Endothelial cell of umbilical vein (primary cell): ENCODE measurements at regions not wholly inside any gene's neighbourhood (a gene's known extent, or its start where the extent isn't known, plus 50 kb on each side); places are given as distances from the start of the nearest gene placed in this dataset.

Source experiments
- BruUV-seq: library from RNA; stranded (reverse); fragments of 400-500 nt; replicated peaks from 2 replicates; lab custom pipeline; 2021; lab: Mats Ljungman, UMichigan
- CTCF ChIA-PET: fragments of 300-600, 350-600 bp; sonication (Branson Sonifier 250); formaldehyde crosslinking; loops from one replicate; lab custom pipeline; 2021; ENCODE audit warnings: antibody characterized with exemption, inconsistent platforms; lab: Charles Lee
- POLR2A ChIA-PET: fragments of 300-600, 350-600 bp; sonication (Branson Sonifier 250); formaldehyde crosslinking; loops from one replicate; lab custom pipeline; 2021; ENCODE audit warnings: antibody characterized with exemption, inconsistent platforms; lab: Charles Lee
- DNase-seq: peaks from one replicate; pipeline ENCODE4 v3.0.0-alpha.2; 2011; ENCODE audit warnings: low read depth, low spot score
- FAIRE-seq: peaks from 2 replicates; lab custom pipeline; 2011; peaks lifted over from hg19 to GRCh38; lab: Jason Lieb, UNC
- H2AFZ ChIP-seq: 2 replicates; pipeline ENCODE4 v1.6.0; 2012; ENCODE audit warnings: low read depth, low read length, control low read depth, inconsistent platforms
- H3K27ac ChIP-seq: 2 replicates; pipeline ENCODE4 v1.5.1; 2011; ENCODE audit warnings: low read depth, mild to moderate bottlenecking, control low read depth, low read length, moderate library complexity; ENCODE audit not compliant: insufficient read depth
- H3K27me3 ChIP-seq, 2 experiments: 2 replicates each; pipeline versions ENCODE4 v1.6.0 to v1.6.1; 2011; ENCODE audit warnings: low read length in 2 of 2, mixed read lengths in 1 of 2; ENCODE audit not compliant: control insufficient read depth in 2 of 2, insufficient read depth in 2 of 2
- H3K36me3 ChIP-seq, 2 experiments: 2 replicates in 1 of 2; 3 replicates in 1 of 2; pipeline ENCODE4 v1.5.1; 2011; ENCODE audit warnings: low read length in 2 of 2, mild to moderate bottlenecking in 1 of 2, moderate library complexity in 1 of 2; ENCODE audit not compliant: control insufficient read depth in 2 of 2, insufficient read depth in 2 of 2; ENCODE audit errors: extremely low read depth in 1 of 2
- H3K4me1 ChIP-seq: 3 replicates; pipeline ENCODE4 v1.5.1; 2011; ENCODE audit warnings: mild to moderate bottlenecking, low read length; ENCODE audit not compliant: control insufficient read depth, insufficient read depth; ENCODE audit errors: extremely low read depth
- H3K4me2 ChIP-seq: 2 replicates; pipeline ENCODE4 v1.6.1; 2011; ENCODE audit warnings: low read length, control low read depth, mixed read lengths; ENCODE audit not compliant: insufficient read depth
- H3K4me3 ChIP-seq, 3 experiments: fragments of 200-600 bp in 1 of 3; sonication (generic), shearing (Covaris generic) in 1 of 3; replicated peaks in 1 of 3; 2 replicates each; pipeline ENCODE4 v1.5.1; 2011 to 2016; ENCODE audit warnings: control low read depth in 3 of 3, low read length in 3 of 3, mild to moderate bottlenecking in 2 of 3, inconsistent platforms in 1 of 3, low read depth in 1 of 3, moderate library complexity in 1 of 3; ENCODE audit not compliant: insufficient read depth in 1 of 3
- H3K79me2 ChIP-seq: 2 replicates; pipeline ENCODE4 v1.6.0; 2012; ENCODE audit warnings: low read length, inconsistent platforms; ENCODE audit not compliant: control insufficient read depth, insufficient read depth
- H3K9ac ChIP-seq: replicated peaks from 2 replicates; pipeline ENCODE3; 2011; ENCODE audit warnings: low read length, control low read depth; ENCODE audit not compliant: insufficient read depth; ENCODE audit errors: extremely low read depth
- H3K9me1 ChIP-seq: replicated peaks from 3 replicates; pipeline ENCODE4 v1.6.0; 2011; ENCODE audit warnings: mild to moderate bottlenecking, low read length; ENCODE audit not compliant: control insufficient read depth, insufficient read depth; ENCODE audit errors: extremely low read depth
- H3K9me3 ChIP-seq: replicated peaks from 2 replicates; pipeline ENCODE4 v1.5.1; 2012; ENCODE audit warnings: low read length, inconsistent platforms; ENCODE audit not compliant: control insufficient read depth, insufficient read depth
- H4K20me1 ChIP-seq: replicated peaks from 2 replicates; pipeline ENCODE3; 2011; ENCODE audit warnings: mild to moderate bottlenecking, low read length; ENCODE audit not compliant: control insufficient read depth, insufficient read depth; ENCODE audit errors: extremely low read depth
- EZH2 ChIP-seq: IDR thresholded peaks from 2 replicates; pipeline ENCODE4 v1.6.1; 2012; ENCODE audit warnings: borderline replicate concordance, low read depth, mild to moderate bottlenecking, moderate library complexity, low read length, inconsistent platforms; ENCODE audit not compliant: severe bottlenecking
- FOS ChIP-seq: IDR thresholded peaks from 2 replicates; pipeline ENCODE4 v1.6.1; 2011; ENCODE audit warnings: mild to moderate bottlenecking, low read length, moderate library complexity, borderline replicate concordance; ENCODE audit not compliant: insufficient read depth
- GATA2 ChIP-seq: IDR thresholded peaks from 2 replicates; pipeline ENCODE4 v1.7.0; 2011; ENCODE audit warnings: low read depth, mild to moderate bottlenecking, moderate library complexity, mixed read lengths, low read length; ENCODE audit not compliant: insufficient read length, insufficient read depth
- JUN ChIP-seq: IDR thresholded peaks from 2 replicates; pipeline ENCODE4 v1.6.1; 2011; ENCODE audit warnings: borderline replicate concordance, low read depth; ENCODE audit not compliant: insufficient read length, insufficient read depth
- MYC ChIP-seq: IDR thresholded peaks from one replicate; pipeline ENCODE4 v1.6.1; 2011; ENCODE audit warnings: mild to moderate bottlenecking, low read depth, low read length
- POLR2A ChIP-seq: IDR thresholded peaks from 2 replicates; pipeline ENCODE4 v1.6.1; 2012; ENCODE audit warnings: low read depth, mild to moderate bottlenecking, control low read depth, low read length
- POLR2AphosphoS5 ChIP-seq: IDR thresholded peaks from 2 replicates; pipeline ENCODE4 v1.6.1; 2012; ENCODE audit warnings: low read depth, mild to moderate bottlenecking, control low read depth, low read length, moderate library complexity; ENCODE audit not compliant: insufficient read depth
- dilution Hi-C: fragments of 300-500 bp; cut with MboI; formaldehyde crosslinking; loops from one replicate; pipeline ENCODE4 v1.15.0; 2019; ENCODE audit warnings: low sequenced_read_pairs; ENCODE audit not compliant: extremely low pct_ligation_motif_present
- intact Hi-C: fragments of 100-400 bp; cut with micrococcal nuclease; formaldehyde crosslinking; loops from one replicate; pipeline ENCODE4 v1.10.0; 2022
- TF ChIP-seq, protein P1 (sequence below): IDR thresholded peaks from 2 replicates; pipeline ENCODE4 v1.6.1; 2011; ENCODE audit not compliant: insufficient read depth, insufficient read length
- TF ChIP-seq, protein P2 (sequence below), 2 donors: IDR thresholded peaks; 1 replicate in 1 of 2; 2 replicates in 1 of 2; pipeline ENCODE4 v1.5.1; 2011; ENCODE audit warnings: low read length in 2 of 2, mild to moderate bottlenecking in 2 of 2, moderate library complexity in 2 of 2, control low read depth in 1 of 2, inconsistent platforms in 1 of 2, low read depth in 1 of 2; ENCODE audit not compliant: insufficient read depth in 1 of 2; ENCODE audit errors: extremely low read depth in 1 of 2

DNA sequence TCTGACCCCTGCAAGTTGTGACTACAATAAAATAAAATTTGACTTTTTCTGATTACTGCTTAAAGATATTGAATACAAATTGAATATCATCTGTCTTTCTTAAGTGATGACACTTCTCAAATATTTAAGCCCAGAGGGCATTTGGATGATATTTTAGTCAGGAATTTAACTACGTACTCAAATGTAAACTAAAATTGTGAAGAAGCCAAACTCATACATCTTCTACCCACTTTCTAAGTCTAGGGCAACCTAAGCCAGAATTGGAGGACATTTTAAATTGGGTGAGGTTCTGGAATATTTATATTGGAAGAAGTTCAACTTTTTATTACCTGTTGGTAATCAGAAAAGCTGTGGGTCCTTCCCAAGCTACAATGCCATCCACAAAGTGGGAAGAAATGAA is 149.1 kb upstream of the WDR11 start:
- H3K27ac ChIP-seq = no peak overlapping the region
- intact Hi-C loops (no loop called here), dilution Hi-C loops (no loop called here)
- H2AFZ ChIP-seq = no peak overlapping the region
- no peak overlapping the region for H3K4me2 ChIP-seq
- H3K9me3 ChIP-seq = no peaks in the 10 kb centered on the region
- TF ChIP-seq POLR2A = no peak
- TF ChIP-seq, protein P1, sequence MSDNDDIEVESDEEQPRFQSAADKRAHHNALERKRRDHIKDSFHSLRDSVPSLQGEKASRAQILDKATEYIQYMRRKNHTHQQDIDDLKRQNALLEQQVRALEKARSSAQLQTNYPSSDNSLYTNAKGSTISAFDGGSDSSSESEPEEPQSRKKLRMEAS = no peak
- no peak for TF ChIP-seq EZH2
- no peak for TF ChIP-seq POLR2AphosphoS5
- TF ChIP-seq, protein P2, sequence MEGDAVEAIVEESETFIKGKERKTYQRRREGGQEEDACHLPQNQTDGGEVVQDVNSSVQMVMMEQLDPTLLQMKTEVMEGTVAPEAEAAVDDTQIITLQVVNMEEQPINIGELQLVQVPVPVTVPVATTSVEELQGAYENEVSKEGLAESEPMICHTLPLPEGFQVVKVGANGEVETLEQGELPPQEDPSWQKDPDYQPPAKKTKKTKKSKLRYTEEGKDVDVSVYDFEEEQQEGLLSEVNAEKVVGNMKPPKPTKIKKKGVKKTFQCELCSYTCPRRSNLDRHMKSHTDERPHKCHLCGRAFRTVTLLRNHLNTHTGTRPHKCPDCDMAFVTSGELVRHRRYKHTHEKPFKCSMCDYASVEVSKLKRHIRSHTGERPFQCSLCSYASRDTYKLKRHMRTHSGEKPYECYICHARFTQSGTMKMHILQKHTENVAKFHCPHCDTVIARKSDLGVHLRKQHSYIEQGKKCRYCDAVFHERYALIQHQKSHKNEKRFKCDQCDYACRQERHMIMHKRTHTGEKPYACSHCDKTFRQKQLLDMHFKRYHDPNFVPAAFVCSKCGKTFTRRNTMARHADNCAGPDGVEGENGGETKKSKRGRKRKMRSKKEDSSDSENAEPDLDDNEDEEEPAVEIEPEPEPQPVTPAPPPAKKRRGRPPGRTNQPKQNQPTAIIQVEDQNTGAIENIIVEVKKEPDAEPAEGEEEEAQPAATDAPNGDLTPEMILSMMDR (IDR thresholded peaks at IDR 0.05; ENCODE audit: extremely low read depth in 1 of 2, insufficient read depth in 1 of 2, low read depth in 1 of 2, low read length in 2 of 2) = no peak
- TF ChIP-seq FOS = no peak
- FAIRE-seq (no peak), DNase-seq (no peak)
- H3K4me3 ChIP-seq = no peak overlapping the region
- no peaks in the 10 kb centered on the region for H4K20me1 ChIP-seq
- no peaks in the 10 kb centered on the region for H3K4me1 ChIP-seq
- ChIA-PET CTCF (no interaction called here), POLR2A (no interaction called here)
- H3K79me2 ChIP-seq = no peaks in the 10 kb centered on the region
- H3K27me3 ChIP-seq = no peaks in the 10 kb centered on the region
- no peak overlapping the region for H3K9ac ChIP-seq
- no peaks in the 10 kb centered on the region for H3K36me3 ChIP-seq
- H3K9me1 ChIP-seq = no peaks in the 10 kb centered on the region
- no TSS peak for BruUV-seq

DNA sequence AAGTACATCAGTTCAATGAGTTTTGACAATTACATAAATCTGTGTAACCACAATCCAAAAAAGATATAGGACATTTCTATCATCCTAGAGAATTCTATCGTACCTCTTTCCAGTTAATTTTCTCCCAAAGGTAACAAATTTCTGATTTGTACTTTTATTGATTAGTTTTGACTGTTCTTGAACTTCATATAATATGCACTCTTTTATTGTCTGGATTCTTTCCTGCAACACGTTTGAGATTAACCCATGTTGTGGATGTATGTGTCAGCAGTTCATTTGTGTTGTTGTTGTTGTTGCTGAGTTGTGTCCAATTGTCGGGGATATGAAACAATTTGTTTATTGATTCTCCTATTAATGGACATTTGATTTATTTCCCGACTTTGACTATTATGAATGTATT is 145.9 kb upstream of the WDR11 start:
- intact Hi-C loops = no loop called here

More for the DNA sequence above, 145.9 kb upstream of the WDR11 start:
- BruUV-seq = no TSS peak
- ChIA-PET POLR2A (no interaction called here), CTCF (interaction anchor here (1.5 kb wide), 1 partner anchor 8 kb away, joined by 5 read pairs; no protein-coding TSS in a partner anchor)
- Histone ChIP-seq H3K4me1 (no peaks in the 10 kb centered on the region), H4K20me1 (no peaks in the 10 kb centered on the region), H3K4me3 (no peak overlapping the region), H3K4me2 (no peak overlapping the region), H3K79me2 (no peaks in the 10 kb centered on the region), H3K27me3 (no peaks in the 10 kb centered on the region), H3K36me3 (no peaks in the 10 kb centered on the region), H3K27ac (no peak overlapping the region), H3K9ac (no peak overlapping the region), H3K9me1 (no peaks in the 10 kb centered on the region), H3K9me3 (no peaks in the 10 kb centered on the region), H2AFZ (no peak overlapping the region)
- TF ChIP-seq, protein P2 (IDR thresholded peaks at IDR 0.05; ENCODE audit: extremely low read depth in 1 of 2, insufficient read depth in 1 of 2, low read depth in 1 of 2, low read length in 2 of 2) = no peak
- TF ChIP-seq JUN = no peak
- TF ChIP-seq POLR2A = no peak
- no peak for TF ChIP-seq GATA2
- TF ChIP-seq EZH2 = no peak
- no peak for TF ChIP-seq POLR2AphosphoS5
- no peak for TF ChIP-seq FOS
- TF ChIP-seq MYC = no peak
- TF ChIP-seq, protein P1 = no peak
- dilution Hi-C loops = no loop called here
- FAIRE-seq (no peak), DNase-seq (no peak)
